Endothelial cell of umbilical vein (primary cell): ENCODE measurements at regions not wholly inside any gene's neighbourhood (a gene's known extent, or its start where the extent isn't known, plus 50 kb on each side); places are given as distances from the start of the nearest gene placed in this dataset.

Experiments
- BruUV-seq: library from RNA; stranded (reverse); fragments of 400-500 nt; replicated peaks from 2 replicates; lab custom pipeline; 2021; lab: Mats Ljungman, UMichigan
- CTCF ChIA-PET: fragments of 300-600, 350-600 bp; sonication (Branson Sonifier 250); formaldehyde crosslinking; loops from one replicate; lab custom pipeline; 2021; ENCODE audit warnings: antibody characterized with exemption, inconsistent platforms; lab: Charles Lee
- POLR2A ChIA-PET: fragments of 300-600, 350-600 bp; sonication (Branson Sonifier 250); formaldehyde crosslinking; loops from one replicate; lab custom pipeline; 2021; ENCODE audit warnings: antibody characterized with exemption, inconsistent platforms; lab: Charles Lee
- DNase-seq: peaks from one replicate; pipeline ENCODE4 v3.0.0-alpha.2; 2011; ENCODE audit warnings: low read depth, low spot score
- FAIRE-seq: peaks from 2 replicates; lab custom pipeline; 2011; peaks lifted over from hg19 to GRCh38; lab: Jason Lieb, UNC
- H2AFZ ChIP-seq: 2 replicates; pipeline ENCODE4 v1.6.0; 2012; ENCODE audit warnings: low read depth, low read length, control low read depth, inconsistent platforms
- H3K27ac ChIP-seq: 2 replicates; pipeline ENCODE4 v1.5.1; 2011; ENCODE audit warnings: low read depth, mild to moderate bottlenecking, control low read depth, low read length, moderate library complexity; ENCODE audit not compliant: insufficient read depth
- H3K27me3 ChIP-seq, 2 experiments: 2 replicates each; pipeline versions ENCODE4 v1.6.0 to v1.6.1; 2011; ENCODE audit warnings: low read length in 2 of 2, mixed read lengths in 1 of 2; ENCODE audit not compliant: control insufficient read depth in 2 of 2, insufficient read depth in 2 of 2
- H3K36me3 ChIP-seq, 2 experiments: 2 replicates in 1 of 2; 3 replicates in 1 of 2; pipeline ENCODE4 v1.5.1; 2011; ENCODE audit warnings: low read length in 2 of 2, mild to moderate bottlenecking in 1 of 2, moderate library complexity in 1 of 2; ENCODE audit not compliant: control insufficient read depth in 2 of 2, insufficient read depth in 2 of 2; ENCODE audit errors: extremely low read depth in 1 of 2
- H3K4me1 ChIP-seq: 3 replicates; pipeline ENCODE4 v1.5.1; 2011; ENCODE audit warnings: mild to moderate bottlenecking, low read length; ENCODE audit not compliant: control insufficient read depth, insufficient read depth; ENCODE audit errors: extremely low read depth
- H3K4me2 ChIP-seq: 2 replicates; pipeline ENCODE4 v1.6.1; 2011; ENCODE audit warnings: low read length, control low read depth, mixed read lengths; ENCODE audit not compliant: insufficient read depth
- H3K4me3 ChIP-seq, 3 experiments: fragments of 200-600 bp in 1 of 3; sonication (generic), shearing (Covaris generic) in 1 of 3; replicated peaks in 1 of 3; 2 replicates each; pipeline ENCODE4 v1.5.1; 2011 to 2016; ENCODE audit warnings: control low read depth in 3 of 3, low read length in 3 of 3, mild to moderate bottlenecking in 2 of 3, inconsistent platforms in 1 of 3, low read depth in 1 of 3, moderate library complexity in 1 of 3; ENCODE audit not compliant: insufficient read depth in 1 of 3
- H3K79me2 ChIP-seq: 2 replicates; pipeline ENCODE4 v1.6.0; 2012; ENCODE audit warnings: low read length, inconsistent platforms; ENCODE audit not compliant: control insufficient read depth, insufficient read depth
- H3K9ac ChIP-seq: replicated peaks from 2 replicates; pipeline ENCODE3; 2011; ENCODE audit warnings: low read length, control low read depth; ENCODE audit not compliant: insufficient read depth; ENCODE audit errors: extremely low read depth
- H3K9me1 ChIP-seq: replicated peaks from 3 replicates; pipeline ENCODE4 v1.6.0; 2011; ENCODE audit warnings: mild to moderate bottlenecking, low read length; ENCODE audit not compliant: control insufficient read depth, insufficient read depth; ENCODE audit errors: extremely low read depth
- H3K9me3 ChIP-seq: replicated peaks from 2 replicates; pipeline ENCODE4 v1.5.1; 2012; ENCODE audit warnings: low read length, inconsistent platforms; ENCODE audit not compliant: control insufficient read depth, insufficient read depth
- H4K20me1 ChIP-seq: replicated peaks from 2 replicates; pipeline ENCODE3; 2011; ENCODE audit warnings: mild to moderate bottlenecking, low read length; ENCODE audit not compliant: control insufficient read depth, insufficient read depth; ENCODE audit errors: extremely low read depth
- EZH2 ChIP-seq: IDR thresholded peaks from 2 replicates; pipeline ENCODE4 v1.6.1; 2012; ENCODE audit warnings: borderline replicate concordance, low read depth, mild to moderate bottlenecking, moderate library complexity, low read length, inconsistent platforms; ENCODE audit not compliant: severe bottlenecking
- GATA2 ChIP-seq: IDR thresholded peaks from 2 replicates; pipeline ENCODE4 v1.7.0; 2011; ENCODE audit warnings: low read depth, mild to moderate bottlenecking, moderate library complexity, mixed read lengths, low read length; ENCODE audit not compliant: insufficient read length, insufficient read depth
- POLR2A ChIP-seq: IDR thresholded peaks from 2 replicates; pipeline ENCODE4 v1.6.1; 2012; ENCODE audit warnings: low read depth, mild to moderate bottlenecking, control low read depth, low read length
- POLR2AphosphoS5 ChIP-seq: IDR thresholded peaks from 2 replicates; pipeline ENCODE4 v1.6.1; 2012; ENCODE audit warnings: low read depth, mild to moderate bottlenecking, control low read depth, low read length, moderate library complexity; ENCODE audit not compliant: insufficient read depth
- dilution Hi-C: fragments of 300-500 bp; cut with MboI; formaldehyde crosslinking; loops from one replicate; pipeline ENCODE4 v1.15.0; 2019; ENCODE audit warnings: low sequenced_read_pairs; ENCODE audit not compliant: extremely low pct_ligation_motif_present
- intact Hi-C: fragments of 100-400 bp; cut with micrococcal nuclease; formaldehyde crosslinking; loops from one replicate; pipeline ENCODE4 v1.10.0; 2022
- TF ChIP-seq, protein P1 (sequence below), 2 donors: IDR thresholded peaks; 1 replicate in 1 of 2; 2 replicates in 1 of 2; pipeline ENCODE4 v1.5.1; 2011; ENCODE audit warnings: low read length in 2 of 2, mild to moderate bottlenecking in 2 of 2, moderate library complexity in 2 of 2, control low read depth in 1 of 2, inconsistent platforms in 1 of 2, low read depth in 1 of 2; ENCODE audit not compliant: insufficient read depth in 1 of 2; ENCODE audit errors: extremely low read depth in 1 of 2
- TF ChIP-seq, protein P2 (sequence below): IDR thresholded peaks from 2 replicates; pipeline ENCODE4 v1.6.1; 2011; ENCODE audit not compliant: insufficient read depth, insufficient read length

DNA sequence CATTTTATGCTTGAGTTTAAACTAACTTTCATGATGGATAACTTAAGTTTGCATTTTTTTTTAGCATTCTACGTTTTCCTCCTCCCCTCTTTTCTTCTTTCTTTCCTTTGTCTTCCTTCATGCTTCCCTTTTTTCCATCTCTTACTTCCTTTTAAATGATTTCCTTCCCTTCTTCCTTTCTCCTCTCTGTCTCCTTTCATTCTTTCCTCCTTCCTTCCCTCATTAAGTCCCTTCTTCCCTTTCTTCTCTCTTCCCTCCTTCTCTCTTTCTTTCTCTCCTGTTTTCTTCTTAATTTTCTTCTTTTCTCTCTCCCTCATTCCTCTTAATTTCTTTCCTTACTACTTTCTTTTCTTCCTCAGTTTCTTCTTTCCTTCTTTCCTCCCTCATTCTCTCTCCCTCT lies 376.0 kb downstream of the LRIG3 start:
- H3K27ac ChIP-seq, result no peak overlapping the region
- H2AFZ ChIP-seq, result no peak overlapping the region
- FAIRE-seq (no peak), DNase-seq (no peak)
- dilution Hi-C loops (no loop called here), intact Hi-C loops (loop anchor here (5.0 to 10.0 kb wide), 3 partner anchors 213 to 858 kb away; no protein-coding TSS in a partner anchor)
- CTCF ChIA-PET, result no interaction called here
- H4K20me1 ChIP-seq, result no peaks in the 10 kb centered on the region
- TF ChIP-seq EZH2, result no peak
- TF ChIP-seq, protein P1, sequence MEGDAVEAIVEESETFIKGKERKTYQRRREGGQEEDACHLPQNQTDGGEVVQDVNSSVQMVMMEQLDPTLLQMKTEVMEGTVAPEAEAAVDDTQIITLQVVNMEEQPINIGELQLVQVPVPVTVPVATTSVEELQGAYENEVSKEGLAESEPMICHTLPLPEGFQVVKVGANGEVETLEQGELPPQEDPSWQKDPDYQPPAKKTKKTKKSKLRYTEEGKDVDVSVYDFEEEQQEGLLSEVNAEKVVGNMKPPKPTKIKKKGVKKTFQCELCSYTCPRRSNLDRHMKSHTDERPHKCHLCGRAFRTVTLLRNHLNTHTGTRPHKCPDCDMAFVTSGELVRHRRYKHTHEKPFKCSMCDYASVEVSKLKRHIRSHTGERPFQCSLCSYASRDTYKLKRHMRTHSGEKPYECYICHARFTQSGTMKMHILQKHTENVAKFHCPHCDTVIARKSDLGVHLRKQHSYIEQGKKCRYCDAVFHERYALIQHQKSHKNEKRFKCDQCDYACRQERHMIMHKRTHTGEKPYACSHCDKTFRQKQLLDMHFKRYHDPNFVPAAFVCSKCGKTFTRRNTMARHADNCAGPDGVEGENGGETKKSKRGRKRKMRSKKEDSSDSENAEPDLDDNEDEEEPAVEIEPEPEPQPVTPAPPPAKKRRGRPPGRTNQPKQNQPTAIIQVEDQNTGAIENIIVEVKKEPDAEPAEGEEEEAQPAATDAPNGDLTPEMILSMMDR (IDR thresholded peaks at IDR 0.05; ENCODE audit: extremely low read depth in 1 of 2, insufficient read depth in 1 of 2, low read depth in 1 of 2, low read length in 2 of 2), result no peak
- TF ChIP-seq, protein P2, sequence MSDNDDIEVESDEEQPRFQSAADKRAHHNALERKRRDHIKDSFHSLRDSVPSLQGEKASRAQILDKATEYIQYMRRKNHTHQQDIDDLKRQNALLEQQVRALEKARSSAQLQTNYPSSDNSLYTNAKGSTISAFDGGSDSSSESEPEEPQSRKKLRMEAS, result no peak
- no peak for TF ChIP-seq POLR2A
- no peak for TF ChIP-seq POLR2AphosphoS5
- TF ChIP-seq GATA2, result no peak
- H3K4me3 ChIP-seq, result no peak overlapping the region
- no peak overlapping the region for H3K4me2 ChIP-seq
- no peaks in the 10 kb centered on the region for H3K9me1 ChIP-seq
- BruUV-seq, result no TSS peak
- no peak overlapping the region for H3K9ac ChIP-seq
- H3K27me3 ChIP-seq, result no peaks in the 10 kb centered on the region
- H3K4me1 ChIP-seq, result no peaks in the 10 kb centered on the region
- POLR2A ChIA-PET, result no interaction called here
- no peaks in the 10 kb centered on the region for H3K36me3 ChIP-seq
- H3K79me2 ChIP-seq, result no peaks in the 10 kb centered on the region
- no peaks in the 10 kb centered on the region for H3K9me3 ChIP-seq
